Esophagus mucosa (tissue), 1 donor: ENCODE measurements at regions not wholly inside any gene's neighbourhood (a gene's known extent, or its start where the extent isn't known, plus 50 kb on each side); places are given as distances from the start of the nearest gene placed in this dataset.

Experiments
- ATAC-seq: fragments of 200-7000 bp; cut with Tn5 transposase; one replicate; pipeline ENCODE4 v1.9.1; 2020
- donor health status: DM: yes; HTN: yes; CAD: no.

- no peak for ATAC-seq
These were observed 338.1 kb downstream of the SEC14L1 start for GRCh38 chr17:77478899-77479298.

- ATAC-seq = no peak
These were observed 338.8 kb downstream of the SEC14L1 start for GRCh38 chr17:77479372-77480198.

- no peak for ATAC-seq
These were observed 339.4 kb downstream of the SEC14L1 start for GRCh38 chr17:77480199-77480508.

- no peak for ATAC-seq
These were observed 339.9 kb downstream of the SEC14L1 start for GRCh38 chr17:77480509-77481215.

GRCh38 chr17:77481476-77482374 lies 341.0 kb downstream of the SEC14L1 start:
- ATAC-seq = no peak

GRCh38 chr17:77482375-77483127 lies 341.8 kb downstream of the SEC14L1 start:
- ATAC-seq = no peak

- no peak for ATAC-seq
These were observed 342.4 kb downstream of the SEC14L1 start for GRCh38 chr17:77483128-77483598.

- ATAC-seq = no peak
These were observed 343.3 kb downstream of the SEC14L1 start for GRCh38 chr17:77484111-77484510.

- no peak for ATAC-seq
These were observed 344.5 kb downstream of the SEC14L1 start for GRCh38 chr17:77485089-77485833.

- no peak for ATAC-seq
These were observed 346.5 kb downstream of the SEC14L1 start for GRCh38 chr17:77487211-77487629.

GRCh38 chr17:77487677-77488530 lies 347.1 kb downstream of the SEC14L1 start:
- no peak for ATAC-seq

- ATAC-seq = no peak
These were observed 347.9 kb downstream of the SEC14L1 start for GRCh38 chr17:77488531-77489238.

GRCh38 chr17:77489239-77489892 lies 348.6 kb downstream of the SEC14L1 start:
- ATAC-seq = no peak

GRCh38 chr17:77489893-77490255 lies 349.1 kb downstream of the SEC14L1 start:
- ATAC-seq = no peak

- ATAC-seq = no peak
These were observed 349.8 kb downstream of the SEC14L1 start for GRCh38 chr17:77490361-77491183.

GRCh38 chr17:77491921-77492445 lies 351.2 kb downstream of the SEC14L1 start:
- peak; percentile 44 for ATAC-seq

GRCh38 chr17:77492446-77493237 lies 351.9 kb downstream of the SEC14L1 start:
- no peak for ATAC-seq
